BLaER1 treated with 17β-estradiol and CSF1 and Interleukin-3, amounts not matched to agents 10 nM and 100 nM (cell line): ENCODE measurements at regions not wholly inside any gene's neighbourhood (a gene's known extent, or its start where the extent isn't known, plus 50 kb on each side); places are given as distances from the start of the nearest gene placed in this dataset.

ENCODE experiments used
- H3K27ac ChIP-seq, 11 experiments: shearing (Covaris generic); formaldehyde crosslinking; 2 replicates each; pipeline ENCODE4 v1.8.1; 2022
- H3K27me3 ChIP-seq, 11 experiments: shearing (Covaris generic); formaldehyde crosslinking; 2 replicates each; pipeline ENCODE4 v1.8.1; 2022
- H3K36me3 ChIP-seq, 11 experiments: shearing (Covaris generic); formaldehyde crosslinking; 2 replicates each; pipeline ENCODE4 v1.8.1; 2022
- H3K4me1 ChIP-seq, 10 experiments: shearing (Covaris generic); formaldehyde crosslinking; 2 replicates each; pipeline ENCODE4 v1.8.1; 2022
- H3K4me2 ChIP-seq, 11 experiments: shearing (Covaris generic); formaldehyde crosslinking; 2 replicates each; pipeline ENCODE4 v1.8.1; 2022
- H3K4me3 ChIP-seq, 10 experiments: shearing (Covaris generic); formaldehyde crosslinking; 2 replicates each; pipeline ENCODE4 v1.8.1; 2022
- H3K9ac ChIP-seq, 11 experiments: shearing (Covaris generic); formaldehyde crosslinking; 2 replicates each; pipeline ENCODE4 v1.8.1; 2022
- H3K9me3 ChIP-seq, 11 experiments: shearing (Covaris generic); formaldehyde crosslinking; replicated peaks in 1 of 11; 2 replicates each; pipeline ENCODE4 v1.8.1; 2022
- H4K20me1 ChIP-seq, 11 experiments: shearing (Covaris generic); formaldehyde crosslinking; 2 replicates each; pipeline ENCODE4 v1.8.1; 2022
- Cebpa-rat ChIP-seq, 11 experiments: shearing (Covaris generic); IDR thresholded peaks; 2 replicates each; pipeline ENCODE4 v1.8.1; 2022

- no peaks in the 10 kb centered on the region for H3K36me3 ChIP-seq
- no peak overlapping the region for H3K4me3 ChIP-seq
- H4K20me1 ChIP-seq, result no peaks in the 10 kb centered on the region
- no peaks in the 10 kb centered on the region for H3K4me1 ChIP-seq
- no peaks in the 10 kb centered on the region for H3K9me3 ChIP-seq
- TF ChIP-seq Cebpa-rat (IDR thresholded peaks at IDR 0.05), result no peak
- H3K27ac ChIP-seq, result no peak overlapping the region
- H3K9ac ChIP-seq, result no peak overlapping the region
- no peak overlapping the region for H3K4me2 ChIP-seq
- H3K27me3 ChIP-seq, result no peaks in the 10 kb centered on the region
Measured at GRCh38 chr4:31068257-31069075, 348.3 kb downstream of the PCDH7 start.

DNA sequence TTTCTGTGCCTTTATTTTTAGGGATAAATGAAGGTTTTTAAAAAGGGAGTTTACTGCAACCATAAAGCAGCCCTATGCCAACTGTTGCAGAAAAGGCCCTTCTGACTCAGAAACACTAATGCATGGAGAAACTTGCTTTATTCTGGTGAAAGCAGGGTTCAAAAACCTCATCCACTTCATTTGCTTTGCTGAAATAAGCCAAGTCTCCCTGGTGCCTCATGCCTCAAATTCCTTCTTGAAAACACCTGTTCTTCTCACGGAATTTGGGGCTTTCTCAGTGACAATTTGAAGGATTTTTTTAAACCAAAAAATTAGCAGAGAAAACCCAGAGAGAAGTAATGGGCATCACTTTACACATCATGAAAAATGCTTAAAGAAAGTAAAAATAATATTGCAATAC lies 349.0 kb downstream of the PCDH7 start:
- Histone ChIP-seq H3K36me3 (no peaks in the 10 kb centered on the region), H3K4me2 (no peak overlapping the region), H3K27ac (no peak overlapping the region), H4K20me1 (no peaks in the 10 kb centered on the region), H3K9me3 (no peaks in the 10 kb centered on the region), H3K27me3 (no peaks in the 10 kb centered on the region), H3K4me1 (no peaks in the 10 kb centered on the region), H3K4me3 (no peak overlapping the region), H3K9ac (no peak overlapping the region)
- TF ChIP-seq Cebpa-rat (IDR thresholded peaks at IDR 0.05), result no peak

DNA sequence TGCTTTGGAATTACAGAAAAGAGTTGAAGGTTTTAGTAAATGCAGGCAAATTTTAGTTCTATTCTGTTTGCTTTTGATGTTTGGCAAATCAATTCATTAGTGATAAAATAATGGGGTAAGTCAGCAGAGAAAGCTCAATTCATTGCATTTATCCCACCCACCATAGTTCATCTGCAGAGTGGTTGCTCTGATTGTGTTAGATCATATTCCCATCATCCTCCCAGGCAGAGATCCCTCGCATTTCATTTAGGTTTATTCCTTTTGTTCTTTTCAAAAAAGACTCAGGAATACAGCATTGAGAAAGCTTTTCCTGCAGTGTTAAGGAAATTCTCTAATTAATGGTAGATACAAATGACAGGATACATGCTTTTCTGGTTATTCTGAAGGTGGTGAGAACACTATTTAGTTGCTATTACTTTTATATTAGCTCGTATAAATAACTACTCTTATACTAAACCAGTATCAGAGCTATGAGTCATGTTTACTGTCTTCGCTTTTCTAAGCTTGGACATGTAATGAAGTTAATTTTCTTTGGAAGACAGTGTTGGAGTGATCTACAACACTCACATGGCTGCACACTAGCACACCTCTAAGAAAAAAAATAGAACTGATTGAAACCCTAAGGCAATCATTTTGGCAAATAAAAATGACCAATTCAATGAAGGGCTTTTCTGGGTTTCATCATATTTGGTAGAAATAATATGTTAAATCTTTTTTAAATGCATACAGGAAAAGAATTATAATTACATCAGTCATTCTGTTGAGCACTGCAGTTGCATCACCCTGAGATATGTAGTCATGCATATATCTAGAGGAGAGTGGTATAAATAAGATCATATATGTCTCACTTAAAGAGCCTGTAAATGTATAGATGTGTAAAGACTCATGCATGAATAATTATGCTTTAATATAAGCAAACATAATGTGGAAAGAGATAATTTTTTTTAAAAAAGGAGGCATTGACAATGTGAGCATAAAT lies 351.6 kb downstream of the PCDH7 start:
- H3K4me3 ChIP-seq, result no peak overlapping the region
- no peaks in the 10 kb centered on the region for H3K36me3 ChIP-seq
- H3K4me2 ChIP-seq, result no peak overlapping the region
- H3K4me1 ChIP-seq, result no peaks in the 10 kb centered on the region
- no peak for TF ChIP-seq Cebpa-rat (IDR thresholded peaks at IDR 0.05)
- H3K27me3 ChIP-seq, result no peaks in the 10 kb centered on the region
- H3K9ac ChIP-seq, result no peak overlapping the region
- no peaks in the 10 kb centered on the region for H4K20me1 ChIP-seq
- H3K27ac ChIP-seq, result no peak overlapping the region
- H3K9me3 ChIP-seq, result no peaks in the 10 kb centered on the region

- Histone ChIP-seq H3K4me1 (no peaks in the 10 kb centered on the region), H3K36me3 (no peaks in the 10 kb centered on the region), H3K27ac (no peak overlapping the region), H3K4me2 (no peak overlapping the region), H3K27me3 (no peaks in the 10 kb centered on the region), H3K9me3 (no peaks in the 10 kb centered on the region), H3K4me3 (no peak overlapping the region), H3K9ac (no peak overlapping the region), H4K20me1 (no peaks in the 10 kb centered on the region)
- no peak for TF ChIP-seq Cebpa-rat (IDR thresholded peaks at IDR 0.05)
Measured at GRCh38 chr4:31075969-31076368, 355.8 kb downstream of the PCDH7 start.

DNA sequence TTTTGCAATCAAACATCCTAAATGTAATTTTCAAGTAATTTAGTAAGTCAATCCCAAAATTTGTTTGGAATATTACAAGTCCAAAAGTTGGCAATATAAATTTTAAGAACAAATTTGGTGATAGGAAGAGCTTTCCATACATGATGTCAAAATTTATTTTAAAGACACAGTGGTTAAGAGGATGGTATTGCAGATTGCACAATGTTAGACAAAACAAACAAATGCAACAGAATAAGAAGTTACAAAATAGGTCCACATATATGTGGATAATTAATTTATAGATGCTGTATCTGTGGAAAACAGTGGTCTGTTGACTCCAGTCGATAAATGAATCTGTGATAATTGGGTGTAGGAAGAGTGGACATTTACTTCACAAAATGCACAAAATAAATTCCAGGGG lies 358.5 kb downstream of the PCDH7 start:
- Histone ChIP-seq H3K27ac (no peak overlapping the region), H3K27me3 (no peaks in the 10 kb centered on the region), H3K9ac (no peak overlapping the region), H3K9me3 (no peaks in the 10 kb centered on the region), H3K4me3 (no peak overlapping the region), H3K4me2 (no peak overlapping the region), H3K4me1 (no peaks in the 10 kb centered on the region), H4K20me1 (no peaks in the 10 kb centered on the region), H3K36me3 (no peaks in the 10 kb centered on the region)
- TF ChIP-seq Cebpa-rat (IDR thresholded peaks at IDR 0.05), result no peak

DNA sequence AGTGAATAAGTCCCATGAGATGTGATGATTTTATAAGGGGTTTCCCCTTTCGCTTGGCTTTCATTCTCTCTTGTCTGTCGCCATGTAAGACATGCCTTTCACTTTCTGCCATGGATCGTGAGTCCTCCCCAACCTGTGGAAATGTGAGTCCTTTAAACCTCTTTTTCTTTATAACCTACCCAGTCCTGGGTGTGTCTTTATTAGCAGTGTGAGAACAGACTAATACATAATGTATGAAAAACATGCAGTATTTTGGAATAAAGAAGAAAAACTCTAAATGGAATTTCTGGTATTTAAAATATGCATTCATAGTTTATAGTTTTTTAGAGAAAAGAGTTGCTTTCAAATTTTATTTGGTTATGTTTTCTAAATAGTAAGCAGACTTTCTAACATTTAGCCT lies 360.7 kb downstream of the PCDH7 start:
- Histone ChIP-seq H3K4me2 (no peak overlapping the region), H3K9me3 (no peaks in the 10 kb centered on the region), H3K36me3 (no peaks in the 10 kb centered on the region), H3K27me3 (no peaks in the 10 kb centered on the region), H3K9ac (no peak overlapping the region), H4K20me1 (no peaks in the 10 kb centered on the region), H3K27ac (no peak overlapping the region), H3K4me1 (no peaks in the 10 kb centered on the region), H3K4me3 (no peak overlapping the region)
- TF ChIP-seq Cebpa-rat (IDR thresholded peaks at IDR 0.05), result no peak

- Histone ChIP-seq H3K4me3 (no peak overlapping the region), H3K27me3 (no peaks in the 10 kb centered on the region), H3K27ac (no peak overlapping the region), H4K20me1 (no peaks in the 10 kb centered on the region), H3K9me3 (no peaks in the 10 kb centered on the region), H3K9ac (no peak overlapping the region), H3K4me2 (no peak overlapping the region), H3K4me1 (no peaks in the 10 kb centered on the region), H3K36me3 (no peaks in the 10 kb centered on the region)
- no peak for TF ChIP-seq Cebpa-rat (IDR thresholded peaks at IDR 0.05)
Measured at GRCh38 chr4:31081366-31081765, 361.2 kb downstream of the PCDH7 start.

DNA sequence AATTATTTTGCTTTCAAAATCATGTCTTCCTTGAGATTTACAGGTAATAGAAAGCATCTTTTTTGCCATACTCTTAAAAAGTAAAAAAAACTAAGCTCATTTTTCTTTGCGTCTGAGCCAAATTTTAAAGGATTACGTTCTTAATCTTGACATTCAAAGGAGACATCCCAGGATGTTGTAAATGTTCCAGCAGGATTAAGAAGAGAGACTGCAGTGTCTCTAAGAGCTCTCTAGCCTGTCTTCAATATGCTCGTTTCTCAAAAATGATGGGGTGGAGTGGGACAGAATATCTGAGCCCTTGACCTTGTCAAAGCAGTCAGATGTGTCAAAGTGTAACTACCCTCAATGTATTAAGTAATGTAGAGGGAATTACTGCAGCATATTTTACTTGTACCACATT lies 363.3 kb downstream of the PCDH7 start:
- no peak overlapping the region for H3K9ac ChIP-seq
- H3K9me3 ChIP-seq, result no peaks in the 10 kb centered on the region
- no peak for TF ChIP-seq Cebpa-rat (IDR thresholded peaks at IDR 0.05)
- no peaks in the 10 kb centered on the region for H3K27me3 ChIP-seq
- H4K20me1 ChIP-seq, result no peaks in the 10 kb centered on the region
- no peaks in the 10 kb centered on the region for H3K36me3 ChIP-seq
- H3K4me1 ChIP-seq, result no peaks in the 10 kb centered on the region
- H3K4me2 ChIP-seq, result no peak overlapping the region
- H3K27ac ChIP-seq, result no peak overlapping the region
- no peak overlapping the region for H3K4me3 ChIP-seq

- Histone ChIP-seq H3K36me3 (no peaks in the 10 kb centered on the region), H3K27me3 (no peaks in the 10 kb centered on the region), H3K27ac (no peak overlapping the region), H3K4me3 (no peak overlapping the region), H3K9me3 (no peaks in the 10 kb centered on the region), H3K4me2 (no peak overlapping the region), H3K4me1 (no peaks in the 10 kb centered on the region), H4K20me1 (no peaks in the 10 kb centered on the region), H3K9ac (no peak overlapping the region)
- TF ChIP-seq Cebpa-rat (IDR thresholded peaks at IDR 0.05), result no peak
Measured at GRCh38 chr4:31084806-31085416, 364.7 kb downstream of the PCDH7 start.
